HCT116 (cell line): ENCODE measurements at regions not wholly inside any gene's neighbourhood (a gene's known extent, or its start where the extent isn't known, plus 50 kb on each side); places are given as distances from the start of the nearest gene placed in this dataset.
"Not testable (repeated sequence)": the region's sequence is repeated elsewhere in the genome, so short reads cannot be mapped to it uniquely, and the experiment has no call there.

Source experiments
- ATAC-seq: fragments of 200-7000 bp; cut with Tn5 transposase; 2 replicates; pipeline ENCODE4 v1.9.1; 2020; ENCODE audit warnings: mild to moderate bottlenecking, moderate library complexity
- BruUV-seq: library from RNA; stranded (reverse); fragments of 400-500 nt; replicated peaks from 2 replicates; lab custom pipeline; 2021; lab: Mats Ljungman, UMichigan
- CTCF ChIA-PET: fragments of 300-600 bp; sonication (Branson Sonifier 250); formaldehyde crosslinking; loops from one replicate; lab custom pipeline; 2021; ENCODE audit warnings: antibody characterized with exemption; lab: Charles Lee
- POLR2A ChIA-PET: fragments of 300-600, 350-600 bp; sonication (Branson Sonifier 250); formaldehyde crosslinking; loops from one replicate; lab custom pipeline; 2021; ENCODE audit warnings: antibody characterized with exemption; lab: Charles Lee
- RAD21 ChIA-PET, 2 experiments: fragments of 300-600 bp; sonication (Branson Sonifier 250); formaldehyde crosslinking; loops; one replicate each; lab custom pipeline; 2023; ENCODE audit warnings: low total read pairs in 2 of 2; ENCODE audit not compliant: uncharacterized antibody in 2 of 2, unreplicated experiment in 2 of 2, low non-redundant PET in 1 of 2; lab: Charles Lee
- DNase-seq: peaks from one replicate; pipeline ENCODE4 v3.0.0-alpha.2; 2010; ENCODE audit warnings: low read depth, low spot score
- H2AFZ ChIP-seq: fragments of 200-600 bp; shearing (Covaris generic), sonication (generic); 2 replicates; pipeline ENCODE4 v1.6.1; 2017; ENCODE audit warnings: low read depth, mixed run types, mixed read lengths, antibody characterized with exemption, low read length; ENCODE audit not compliant: poor library complexity, severe bottlenecking
- H3K27ac ChIP-seq: 2 replicates; pipeline ENCODE4 v1.5.1; 2012; ENCODE audit warnings: low read depth, low read length
- H3K27me3 ChIP-seq: fragments of 200-600 bp; sonication (generic); 2 replicates; pipeline ENCODE4 v1.6.1; 2016; ENCODE audit warnings: mixed run types, low read length, mixed read lengths; ENCODE audit not compliant: insufficient read depth
- H3K36me3 ChIP-seq, 2 experiments: fragments of 200-500 bp in 1 of 2; fragments of 200-600 bp in 1 of 2; sonication (Bioruptor generic) in 1 of 2; sonication (generic) in 1 of 2; 2 replicates each; pipeline versions ENCODE4 v1.5.1 to v1.6.1; 2014 to 2016; ENCODE audit warnings: low read length in 2 of 2, inconsistent platforms in 1 of 2, mixed read lengths in 1 of 2, mixed run types in 1 of 2; ENCODE audit not compliant: insufficient read depth in 2 of 2, control insufficient read depth in 1 of 2
- H3K4me1 ChIP-seq, 2 experiments: fragments of 200-600 bp in 1 of 2; sonication (generic) in 1 of 2; 2 replicates each; pipeline versions ENCODE4 v1.5.1 to v1.6.1; 2012 to 2017; ENCODE audit warnings: low read length in 2 of 2, inconsistent platforms in 1 of 2, mild to moderate bottlenecking in 1 of 2, mixed read lengths in 1 of 2, mixed run types in 1 of 2, moderate library complexity in 1 of 2; ENCODE audit not compliant: insufficient read depth in 2 of 2, control insufficient read depth in 1 of 2
- H3K4me2 ChIP-seq: fragments of 200-600 bp; sonication (generic); 2 replicates; pipeline ENCODE4 v1.6.1; 2017; ENCODE audit warnings: mixed run types, low read length, mixed read lengths
- H3K4me3 ChIP-seq, 2 experiments: fragments of 200-600 bp in 1 of 2; sonication (generic) in 1 of 2; replicated peaks in 1 of 2; 2 replicates each; pipeline ENCODE4 v1.5.1; 2011 to 2016; ENCODE audit warnings: low read length in 2 of 2, control low read depth in 1 of 2, low read depth in 1 of 2, mild to moderate bottlenecking in 1 of 2, mixed read lengths in 1 of 2, mixed run types in 1 of 2
- H3K79me2 ChIP-seq: fragments of 200-600 bp; sonication (generic); 2 replicates; pipeline ENCODE4 v1.6.1; 2017; ENCODE audit warnings: mild to moderate bottlenecking, mixed run types, low read length, moderate library complexity, mixed read lengths; ENCODE audit not compliant: insufficient read depth
- H3K9ac ChIP-seq: fragments of 200-600 bp; sonication (generic); 2 replicates; pipeline ENCODE4 v1.6.1; 2016; ENCODE audit warnings: low read length, mixed read lengths
- H3K9me2 ChIP-seq: fragments of 200-600 bp; sonication (generic), shearing (Covaris generic); 2 replicates; pipeline ENCODE4 v1.6.1; 2017; ENCODE audit warnings: mixed run types, mild to moderate bottlenecking, moderate library complexity; ENCODE audit not compliant: insufficient read depth
- H3K9me3 ChIP-seq, 2 experiments: fragments of 200-500 bp in 1 of 2; fragments of 200-600 bp in 1 of 2; sonication (Bioruptor generic) in 1 of 2; sonication (generic) in 1 of 2; 2 replicates each; pipeline ENCODE4 v1.6.1; 2014 to 2017; ENCODE audit warnings: low read length in 2 of 2, mixed read lengths in 2 of 2, inconsistent platforms in 1 of 2, low read depth in 1 of 2, mild to moderate bottlenecking in 1 of 2, mixed run types in 1 of 2, moderate library complexity in 1 of 2; ENCODE audit not compliant: control insufficient read depth in 1 of 2, insufficient read depth in 1 of 2
- H4K20me1 ChIP-seq: fragments of 200-600 bp; sonication (generic), shearing (Covaris generic); 2 replicates; pipeline ENCODE4 v1.6.1; 2017; ENCODE audit warnings: mixed run types, mild to moderate bottlenecking, moderate library complexity; ENCODE audit not compliant: insufficient read depth
- CBX3 ChIP-seq: IDR thresholded peaks from 2 replicates; pipeline ENCODE4 v1.6.1; 2012; ENCODE audit warnings: low read depth
- EGR1 ChIP-seq: IDR thresholded peaks from 2 replicates; pipeline ENCODE4 v1.6.1; 2012; ENCODE audit warnings: low read depth
- EZH2 ChIP-seq: fragments of 200-600 bp; sonication (generic); IDR thresholded peaks from 2 replicates; pipeline ENCODE4 v1.6.1; 2017; ENCODE audit warnings: antibody characterized with exemption, mixed run types
- JUND ChIP-seq: IDR thresholded peaks from 2 replicates; pipeline ENCODE4 v1.6.1; 2012
- POLR2A ChIP-seq: IDR thresholded peaks from 2 replicates; pipeline ENCODE4 v1.7.0; 2011; ENCODE audit warnings: borderline replicate concordance; ENCODE audit not compliant: insufficient read depth, insufficient read length; ENCODE audit errors: extremely low read depth
- SP1 ChIP-seq: IDR thresholded peaks from 2 replicates; pipeline ENCODE4 v1.6.1; 2012; ENCODE audit warnings: low read depth
- ZNF274 ChIP-seq: fragments of 200-500 bp; sonication (Bioruptor generic); IDR thresholded peaks from 2 replicates; pipeline ENCODE4 v1.6.1; 2014; ENCODE audit warnings: mild to moderate bottlenecking, low read depth, low read length, inconsistent platforms
- intact Hi-C: fragments of 100-400 bp; cut with micrococcal nuclease; formaldehyde crosslinking; loops from 2 replicates; pipeline ENCODE4 v1.10.0; 2022
- TF ChIP-seq, protein P1 (sequence below), 3 experiments: fragments of 200-600 bp in 1 of 3; sonication (generic) in 1 of 3; IDR thresholded peaks in 2 of 3; conservative IDR thresholded peaks in 1 of 3; 2 replicates each; pipeline ENCODE4 v1.5.1; 2012 to 2017; ENCODE audit warnings: low read depth in 2 of 3, low read length in 2 of 3, antibody characterized with exemption in 1 of 3, borderline replicate concordance in 1 of 3, control low read depth in 1 of 3, mild to moderate bottlenecking in 1 of 3, mixed read lengths in 1 of 3, mixed run types in 1 of 3, moderate library complexity in 1 of 3; ENCODE audit not compliant: insufficient read depth in 1 of 3
- TF ChIP-seq, protein P2 (sequence below): IDR thresholded peaks from 2 replicates; pipeline ENCODE4 v1.6.1; 2011; ENCODE audit warnings: mild to moderate bottlenecking, low read length, moderate library complexity; ENCODE audit not compliant: insufficient replicate concordance; ENCODE audit errors: extremely low read depth

DNA sequence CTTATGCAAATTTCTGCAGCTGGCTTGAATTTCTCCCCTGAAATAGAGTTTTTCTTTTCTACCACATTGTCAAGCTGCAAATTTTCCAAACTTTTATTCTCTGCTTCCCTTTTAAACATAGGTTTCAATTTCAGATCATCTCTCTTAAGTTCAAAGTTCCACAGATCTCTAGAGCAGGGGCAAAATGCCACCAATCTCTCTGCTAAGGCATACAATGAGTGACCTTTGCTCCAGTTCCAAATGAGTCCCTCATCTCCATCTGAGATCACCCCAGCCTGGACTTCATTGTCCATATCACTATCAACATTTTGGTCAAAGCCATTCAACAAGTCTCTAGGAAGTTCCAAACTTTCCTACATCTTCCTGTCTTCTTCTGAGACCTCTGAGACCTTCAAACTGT is 62.3 kb upstream of the DCLK2 start:
- BruUV-seq, DNase-seq, H3K9ac ChIP-seq, H4K20me1 ChIP-seq, H3K36me3 ChIP-seq, H3K9me2 ChIP-seq, ATAC-seq, H3K27me3 ChIP-seq, intact Hi-C loops, H3K4me2 ChIP-seq, H3K9me3 ChIP-seq, CTCF ChIA-PET, RAD21 ChIA-PET, POLR2A ChIA-PET, H3K79me2 ChIP-seq, H3K27ac ChIP-seq, H3K4me3 ChIP-seq, H3K4me1 ChIP-seq, H2AFZ ChIP-seq: not testable (repeated sequence)

DNA sequence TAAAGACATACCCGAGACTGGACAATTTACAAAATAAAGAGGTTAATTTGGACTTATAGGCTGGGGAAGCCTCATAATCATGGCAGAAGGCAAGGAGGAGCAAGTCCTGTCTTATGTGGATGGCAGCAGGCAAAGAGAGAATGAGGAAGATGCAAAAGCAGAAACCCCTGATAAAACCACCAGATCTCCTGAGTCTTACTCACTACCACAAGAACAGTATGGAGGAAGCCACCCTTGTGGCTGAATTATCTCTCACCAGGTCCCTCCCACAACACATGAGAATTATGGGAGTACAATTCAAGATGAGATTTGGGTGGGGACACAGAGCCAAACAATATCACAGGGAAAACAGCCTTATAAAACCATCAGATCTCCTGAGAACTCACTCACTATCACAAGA is 61.6 kb upstream of the DCLK2 start:
- BruUV-seq, H3K4me3 ChIP-seq, H3K27ac ChIP-seq, H3K9ac ChIP-seq, H4K20me1 ChIP-seq, H3K4me1 ChIP-seq, H3K4me2 ChIP-seq, H3K36me3 ChIP-seq, RAD21 ChIA-PET, ATAC-seq, POLR2A ChIA-PET, H3K9me2 ChIP-seq, H3K9me3 ChIP-seq, H3K27me3 ChIP-seq, CTCF ChIA-PET, H3K79me2 ChIP-seq, intact Hi-C loops, DNase-seq, H2AFZ ChIP-seq: not testable (repeated sequence)

DNA sequence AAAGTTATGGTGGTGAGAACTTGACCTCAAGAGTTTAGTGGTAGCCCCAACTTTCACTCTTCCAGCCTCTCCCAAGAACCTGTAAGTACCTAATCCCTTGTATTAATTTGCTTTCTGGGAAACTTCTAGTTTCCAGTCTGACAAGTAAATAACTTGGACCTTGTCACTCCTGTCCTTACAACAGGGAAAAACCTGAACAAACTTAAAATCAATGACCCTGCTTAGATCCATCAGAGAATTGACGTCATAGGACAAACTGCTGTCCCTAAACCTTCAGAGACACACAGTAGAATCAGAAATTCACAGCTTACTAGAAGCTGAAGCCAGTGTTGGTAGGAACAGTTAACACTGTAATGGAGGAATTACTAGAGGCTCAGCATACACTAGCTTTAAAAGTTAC is 60.0 kb upstream of the DCLK2 start:
- Histone ChIP-seq H3K9ac (no peak overlapping the region), H3K9me3 (no peaks in the 10 kb centered on the region), H3K4me2 (no peak overlapping the region), H3K4me3 (no peak overlapping the region), H3K79me2 (no peaks in the 10 kb centered on the region), H3K27me3 (no peaks in the 10 kb centered on the region), H2AFZ (no peak overlapping the region), H3K9me2 (no peaks in the 10 kb centered on the region), H3K36me3 (no peaks in the 10 kb centered on the region), H3K27ac (no peak overlapping the region), H4K20me1 (no peaks in the 10 kb centered on the region), H3K4me1 (no peaks in the 10 kb centered on the region)
- POLR2A ChIA-PET = no interaction called here
- intact Hi-C loops = no loop called here
- RAD21 ChIA-PET = interaction anchor here in 1 of 2 experiments (0.6 kb wide), 1 partner anchor 179 kb away, joined by 3 read pairs; no protein-coding TSS in a partner anchor
- DNase-seq (no peak), ATAC-seq (no peak)
- CTCF ChIA-PET = no interaction called here
- BruUV-seq = no TSS peak
- TF ChIP-seq CBX3 (no peak), POLR2A (no peak), EZH2 (no peak), JUND (no peak), SP1 (no peak), EGR1 (no peak), ZNF274 (no peak)
- TF ChIP-seq, protein P1, sequence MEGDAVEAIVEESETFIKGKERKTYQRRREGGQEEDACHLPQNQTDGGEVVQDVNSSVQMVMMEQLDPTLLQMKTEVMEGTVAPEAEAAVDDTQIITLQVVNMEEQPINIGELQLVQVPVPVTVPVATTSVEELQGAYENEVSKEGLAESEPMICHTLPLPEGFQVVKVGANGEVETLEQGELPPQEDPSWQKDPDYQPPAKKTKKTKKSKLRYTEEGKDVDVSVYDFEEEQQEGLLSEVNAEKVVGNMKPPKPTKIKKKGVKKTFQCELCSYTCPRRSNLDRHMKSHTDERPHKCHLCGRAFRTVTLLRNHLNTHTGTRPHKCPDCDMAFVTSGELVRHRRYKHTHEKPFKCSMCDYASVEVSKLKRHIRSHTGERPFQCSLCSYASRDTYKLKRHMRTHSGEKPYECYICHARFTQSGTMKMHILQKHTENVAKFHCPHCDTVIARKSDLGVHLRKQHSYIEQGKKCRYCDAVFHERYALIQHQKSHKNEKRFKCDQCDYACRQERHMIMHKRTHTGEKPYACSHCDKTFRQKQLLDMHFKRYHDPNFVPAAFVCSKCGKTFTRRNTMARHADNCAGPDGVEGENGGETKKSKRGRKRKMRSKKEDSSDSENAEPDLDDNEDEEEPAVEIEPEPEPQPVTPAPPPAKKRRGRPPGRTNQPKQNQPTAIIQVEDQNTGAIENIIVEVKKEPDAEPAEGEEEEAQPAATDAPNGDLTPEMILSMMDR (IDR thresholded peaks at IDR 0.05 in 2 of 3, conservative IDR thresholded peaks at IDR 0.05 in 1 of 3; ENCODE audit: borderline replicate concordance in 1 of 3, insufficient read depth in 1 of 3, low read depth in 2 of 3, low read length in 2 of 3) = no peak
- TF ChIP-seq, protein P2, sequence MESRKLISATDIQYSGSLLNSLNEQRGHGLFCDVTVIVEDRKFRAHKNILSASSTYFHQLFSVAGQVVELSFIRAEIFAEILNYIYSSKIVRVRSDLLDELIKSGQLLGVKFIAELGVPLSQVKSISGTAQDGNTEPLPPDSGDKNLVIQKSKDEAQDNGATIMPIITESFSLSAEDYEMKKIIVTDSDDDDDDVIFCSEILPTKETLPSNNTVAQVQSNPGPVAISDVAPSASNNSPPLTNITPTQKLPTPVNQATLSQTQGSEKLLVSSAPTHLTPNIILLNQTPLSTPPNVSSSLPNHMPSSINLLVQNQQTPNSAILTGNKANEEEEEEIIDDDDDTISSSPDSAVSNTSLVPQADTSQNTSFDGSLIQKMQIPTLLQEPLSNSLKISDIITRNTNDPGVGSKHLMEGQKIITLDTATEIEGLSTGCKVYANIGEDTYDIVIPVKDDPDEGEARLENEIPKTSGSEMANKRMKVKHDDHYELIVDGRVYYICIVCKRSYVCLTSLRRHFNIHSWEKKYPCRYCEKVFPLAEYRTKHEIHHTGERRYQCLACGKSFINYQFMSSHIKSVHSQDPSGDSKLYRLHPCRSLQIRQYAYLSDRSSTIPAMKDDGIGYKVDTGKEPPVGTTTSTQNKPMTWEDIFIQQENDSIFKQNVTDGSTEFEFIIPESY = no peak
